HG02623 (cell line): ENCODE measurements at regions not wholly inside any gene's neighbourhood (a gene's known extent, or its start where the extent isn't known, plus 50 kb on each side); places are given as distances from the start of the nearest gene placed in this dataset.

Source experiments
- ATAC-seq: cut with Tn5 transposase; IDR thresholded peaks from one replicate; pipeline ENCODE4 v1.9.1; 2021; ENCODE audit warnings: moderate library complexity; ENCODE audit not compliant: unreplicated experiment

GRCh38 chr4:100569196-100569595, 51.4 kb upstream of the EMCN start:
- ATAC-seq, result no peak
